HEK293T (cell line): ENCODE measurements at regions not wholly inside any gene's neighbourhood (a gene's known extent, or its start where the extent isn't known, plus 50 kb on each side); places are given as distances from the start of the nearest gene placed in this dataset.

Experiments
- BHLHE40 ChIP-seq: fragments of 450-650 bp; IDR thresholded peaks from 2 replicates; pipeline ENCODE4 v1.6.1; 2016; ENCODE audit warnings: mild to moderate bottlenecking, moderate library complexity, borderline replicate concordance
- ELF4 ChIP-seq: fragments of 450-650 bp; IDR thresholded peaks from 2 replicates; pipeline ENCODE4 v1.6.1; 2017; ENCODE audit warnings: antibody characterized with exemption
- FOXA1 ChIP-seq: fragments of 450-650 bp; IDR thresholded peaks from 2 replicates; pipeline ENCODE4 v1.6.1; 2016; ENCODE audit warnings: mild to moderate bottlenecking
- FOXM1 ChIP-seq: fragments of 450-650 bp; IDR thresholded peaks from 2 replicates; pipeline ENCODE4 v1.6.1; 2017; ENCODE audit warnings: mild to moderate bottlenecking, borderline replicate concordance
- HDGF ChIP-seq: fragments of 450-650 bp; IDR thresholded peaks from 2 replicates; pipeline ENCODE4 v1.6.1; 2017; ENCODE audit warnings: antibody characterized with exemption, borderline replicate concordance
- LEF1 ChIP-seq: fragments of 450-650 bp; IDR thresholded peaks from 2 replicates; pipeline ENCODE4 v1.6.1; 2017; ENCODE audit warnings: mild to moderate bottlenecking, borderline replicate concordance
- SUZ12 ChIP-seq: fragments of 450-650 bp; IDR thresholded peaks from 2 replicates; pipeline ENCODE4 v1.6.1; 2016; ENCODE audit warnings: mild to moderate bottlenecking
- TARDBP ChIP-seq: fragments of 450-650 bp; IDR thresholded peaks from 2 replicates; pipeline ENCODE4 v1.6.1; 2016

- TF ChIP-seq FOXA1 (no peak), TARDBP (no peak), LEF1 (no peak), ELF4 (no peak), HDGF (no peak), SUZ12 (no peak), FOXM1 (no peak), BHLHE40 (no peak)
Observed at GRCh38 chr10:8346861-8347260, 292.4 kb downstream of the GATA3 start.
